KMS-11 (cell line): ENCODE measurements at regions not wholly inside any gene's neighbourhood (a gene's known extent, or its start where the extent isn't known, plus 50 kb on each side); places are given as distances from the start of the nearest gene placed in this dataset.

Experiments used
- H2AFZ ChIP-seq: fragments of 200-600 bp; sonication (generic); 2 replicates; pipeline ENCODE4 v1.6.1; 2016; ENCODE audit warnings: antibody characterized with exemption, mixed run types, low read depth
- H3K27ac ChIP-seq: fragments of 200-600 bp; sonication (generic); 2 replicates; pipeline ENCODE4 v1.6.1; 2016; ENCODE audit warnings: mild to moderate bottlenecking, mixed run types
- H3K27me3 ChIP-seq: fragments of 200-600 bp; sonication (generic); 2 replicates; pipeline ENCODE4 v1.6.1; 2017; ENCODE audit warnings: mild to moderate bottlenecking, low read depth, mixed run types, moderate library complexity; ENCODE audit not compliant: insufficient read depth
- H3K36me3 ChIP-seq: fragments of 200-600 bp; sonication (generic); 2 replicates; pipeline ENCODE4 v1.6.1; 2017; ENCODE audit warnings: mild to moderate bottlenecking, mixed run types; ENCODE audit not compliant: insufficient read depth
- H3K4me1 ChIP-seq: fragments of 200-600 bp; sonication (generic); 2 replicates; pipeline ENCODE4 v1.6.1; 2016; ENCODE audit warnings: mild to moderate bottlenecking, low read depth, mixed run types; ENCODE audit not compliant: poor library complexity, severe bottlenecking
- H3K4me2 ChIP-seq: fragments of 200-600 bp; sonication (generic); 2 replicates; pipeline ENCODE4 v1.7.0; 2016; ENCODE audit warnings: mild to moderate bottlenecking, mixed run types
- H3K4me3 ChIP-seq: fragments of 200-600 bp; sonication (generic); IDR thresholded peaks from 2 replicates; pipeline ENCODE4 v1.6.1; 2017; ENCODE audit warnings: low read depth, low read length, mixed read lengths; ENCODE audit not compliant: insufficient read depth
- H3K79me2 ChIP-seq: fragments of 200-600 bp; sonication (generic); 2 replicates; pipeline ENCODE4 v1.6.1; 2016; ENCODE audit warnings: low read depth, mixed run types; ENCODE audit not compliant: insufficient read depth
- H3K9ac ChIP-seq: fragments of 200-600 bp; sonication (generic); 2 replicates; pipeline ENCODE4 v1.6.1; 2016; ENCODE audit warnings: mild to moderate bottlenecking, mixed run types
- H4K20me1 ChIP-seq: fragments of 200-600 bp; sonication (generic); 2 replicates; pipeline ENCODE4 v1.6.1; 2016; ENCODE audit warnings: mild to moderate bottlenecking, mixed run types; ENCODE audit not compliant: insufficient read depth
- TF ChIP-seq, protein P1 (sequence below): fragments of 200-600 bp; sonication (generic); conservative IDR thresholded peaks from 2 replicates; pipeline ENCODE4 v1.6.1; 2017; ENCODE audit warnings: low read depth, mild to moderate bottlenecking, antibody characterized with exemption, low read length, moderate library complexity, mixed read lengths

DNA sequence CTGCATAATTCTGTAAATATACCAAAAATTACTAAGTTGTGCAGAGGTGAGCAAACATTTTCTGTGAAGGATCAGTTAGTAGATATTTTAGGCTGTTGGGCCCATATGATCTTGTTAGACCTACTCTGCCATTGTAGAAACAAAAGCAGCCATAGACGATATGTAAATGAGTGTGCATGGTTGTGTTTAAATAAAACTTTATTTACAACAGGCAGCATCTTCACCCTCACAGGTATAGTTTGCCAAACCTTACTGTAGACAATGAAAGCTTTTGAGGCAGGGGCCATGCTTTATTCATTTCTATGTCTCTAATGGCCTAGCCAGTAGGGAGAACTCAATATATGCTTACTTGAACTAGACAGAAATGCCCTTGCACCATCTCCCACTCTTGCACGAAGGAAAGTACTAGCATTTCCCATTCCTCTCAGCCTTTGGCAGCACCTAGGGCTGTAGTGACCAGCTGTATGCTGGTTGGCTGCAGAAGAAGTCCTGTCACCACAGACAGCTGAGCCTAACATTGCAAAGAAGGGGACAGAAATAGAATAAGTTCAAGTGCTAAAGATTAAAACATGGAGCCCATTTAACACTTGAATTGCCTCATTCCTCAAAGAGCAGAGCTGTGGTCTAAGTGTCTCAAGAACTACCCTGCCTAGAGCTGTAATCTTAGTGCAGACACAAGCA, 305.1 kb upstream of the MGAT5 start:
- no peaks in the 10 kb centered on the region for H3K27me3 ChIP-seq
- no peak overlapping the region for H2AFZ ChIP-seq
- H3K9ac ChIP-seq = no peak overlapping the region
- H3K4me1 ChIP-seq = peaks cover 3% of the 10 kb centered on the region
- H3K4me3 ChIP-seq = no peak overlapping the region
- no peak overlapping the region for H3K4me2 ChIP-seq
- no peak overlapping the region for H3K27ac ChIP-seq
- no peaks in the 10 kb centered on the region for H3K36me3 ChIP-seq
- H4K20me1 ChIP-seq = no peaks in the 10 kb centered on the region
- no peaks in the 10 kb centered on the region for H3K79me2 ChIP-seq
- TF ChIP-seq, protein P1, sequence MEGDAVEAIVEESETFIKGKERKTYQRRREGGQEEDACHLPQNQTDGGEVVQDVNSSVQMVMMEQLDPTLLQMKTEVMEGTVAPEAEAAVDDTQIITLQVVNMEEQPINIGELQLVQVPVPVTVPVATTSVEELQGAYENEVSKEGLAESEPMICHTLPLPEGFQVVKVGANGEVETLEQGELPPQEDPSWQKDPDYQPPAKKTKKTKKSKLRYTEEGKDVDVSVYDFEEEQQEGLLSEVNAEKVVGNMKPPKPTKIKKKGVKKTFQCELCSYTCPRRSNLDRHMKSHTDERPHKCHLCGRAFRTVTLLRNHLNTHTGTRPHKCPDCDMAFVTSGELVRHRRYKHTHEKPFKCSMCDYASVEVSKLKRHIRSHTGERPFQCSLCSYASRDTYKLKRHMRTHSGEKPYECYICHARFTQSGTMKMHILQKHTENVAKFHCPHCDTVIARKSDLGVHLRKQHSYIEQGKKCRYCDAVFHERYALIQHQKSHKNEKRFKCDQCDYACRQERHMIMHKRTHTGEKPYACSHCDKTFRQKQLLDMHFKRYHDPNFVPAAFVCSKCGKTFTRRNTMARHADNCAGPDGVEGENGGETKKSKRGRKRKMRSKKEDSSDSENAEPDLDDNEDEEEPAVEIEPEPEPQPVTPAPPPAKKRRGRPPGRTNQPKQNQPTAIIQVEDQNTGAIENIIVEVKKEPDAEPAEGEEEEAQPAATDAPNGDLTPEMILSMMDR = no peak

DNA sequence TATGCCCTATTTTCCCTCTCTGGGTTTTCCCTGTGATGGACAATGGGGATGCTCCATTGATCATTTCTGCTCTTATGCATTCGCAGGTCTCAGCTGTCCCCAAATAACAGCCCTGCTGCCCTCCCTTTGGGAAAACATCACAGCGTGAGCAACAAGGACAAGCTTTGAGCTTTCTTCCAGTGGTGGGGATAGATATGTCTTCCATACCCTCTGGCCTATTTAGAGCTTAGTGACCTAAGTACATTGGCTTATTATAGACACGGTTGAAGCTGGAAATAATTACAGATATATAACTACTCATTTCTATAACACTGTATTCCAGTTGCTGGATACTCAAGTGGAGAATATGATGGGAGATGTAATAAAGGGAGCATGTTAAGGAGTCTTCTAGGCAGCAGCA, 304.3 kb upstream of the MGAT5 start:
- Histone ChIP-seq H3K4me1 (peaks cover 11% of the 10 kb centered on the region), H3K27me3 (no peaks in the 10 kb centered on the region), H4K20me1 (no peaks in the 10 kb centered on the region), H3K79me2 (no peaks in the 10 kb centered on the region), H3K36me3 (no peaks in the 10 kb centered on the region), H3K4me3 (no peak overlapping the region), H3K4me2 (no peak overlapping the region), H3K27ac (no peak overlapping the region), H3K9ac (no peak overlapping the region), H2AFZ (no peak overlapping the region)
- TF ChIP-seq, protein P1 = no peak

DNA sequence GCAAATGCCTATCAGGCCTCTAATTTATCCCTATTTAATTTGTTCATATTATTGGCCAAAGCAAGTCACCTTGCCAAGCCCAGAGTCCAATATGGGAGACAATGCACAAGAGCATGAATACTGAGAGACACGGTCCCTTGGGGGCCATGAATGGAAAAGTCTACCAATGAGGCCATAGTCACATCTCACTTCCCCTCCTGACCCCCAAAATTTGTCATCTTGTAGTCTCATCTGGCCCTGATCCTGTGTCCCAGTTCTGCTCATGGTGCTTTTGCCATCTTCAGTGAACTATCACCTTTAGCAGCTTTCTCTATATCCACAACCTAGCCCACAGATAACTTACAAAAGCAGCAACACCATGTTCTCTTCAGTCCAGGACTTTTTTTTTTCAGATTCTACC, 302.7 kb upstream of the MGAT5 start:
- Histone ChIP-seq H3K4me2 (no peak overlapping the region), H2AFZ (no peak overlapping the region), H3K36me3 (no peaks in the 10 kb centered on the region), H3K79me2 (no peaks in the 10 kb centered on the region), H3K27me3 (no peaks in the 10 kb centered on the region), H4K20me1 (no peaks in the 10 kb centered on the region), H3K4me3 (no peak overlapping the region), H3K4me1 (peaks cover 23% of the 10 kb centered on the region), H3K27ac (no peak overlapping the region), H3K9ac (no peak overlapping the region)
- TF ChIP-seq, protein P1 = no peak

DNA sequence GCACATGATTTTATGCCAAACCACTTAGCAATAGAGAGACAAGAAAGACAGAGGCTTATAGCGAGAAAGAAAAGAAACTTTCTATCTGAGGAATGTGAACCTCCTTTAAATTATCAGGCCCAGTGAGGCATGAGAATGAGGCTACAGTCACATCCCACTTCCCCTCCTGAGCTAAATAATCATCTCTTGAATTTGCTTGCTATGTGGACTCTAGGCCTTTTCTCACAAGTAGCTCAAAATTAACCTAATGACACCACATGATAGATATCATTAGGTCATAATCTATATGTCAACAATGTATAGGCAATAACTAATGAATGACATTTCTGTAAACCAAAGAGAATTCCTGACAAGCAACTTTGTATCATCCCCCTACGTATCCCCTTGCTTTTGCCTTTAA, 301.5 kb upstream of the MGAT5 start:
- TF ChIP-seq, protein P1 = no peak
- Histone ChIP-seq H3K27ac (no peak overlapping the region), H3K4me2 (no peak overlapping the region)

More for the DNA sequence above, 301.5 kb upstream of the MGAT5 start:
- Histone ChIP-seq H3K36me3 (no peaks in the 10 kb centered on the region), H3K4me3 (no peak overlapping the region), H2AFZ (no peak overlapping the region), H3K79me2 (no peaks in the 10 kb centered on the region), H3K9ac (no peak overlapping the region), H3K27me3 (no peaks in the 10 kb centered on the region), H4K20me1 (no peaks in the 10 kb centered on the region), H3K4me1 (peaks cover 23% of the 10 kb centered on the region)
